GM12878 (cell line): ENCODE measurements at regions not wholly inside any gene's neighbourhood (a gene's known extent, or its start where the extent isn't known, plus 50 kb on each side); places are given as distances from the start of the nearest gene placed in this dataset.

Experiments used
- ASH2L ChIP-seq: fragments of 300-600, 200-600 bp; sonication (generic); IDR thresholded peaks from 2 replicates; pipeline ENCODE4 v1.6.1; 2017; ENCODE audit warnings: low read depth, mild to moderate bottlenecking, borderline replicate concordance
- CEBPB ChIP-seq, 2 experiments: fragments of 150-350 bp in 1 of 2; IDR thresholded peaks; 2 replicates each; pipeline ENCODE4 v1.6.1; 2012 to 2014; ENCODE audit warnings: low read depth in 2 of 2, low read length in 2 of 2, borderline replicate concordance in 1 of 2, inconsistent platforms in 1 of 2
- CREM ChIP-seq: IDR thresholded peaks from 2 replicates; pipeline ENCODE4 v1.6.1; 2014; ENCODE audit warnings: antibody characterized with exemption, low read depth
- CTCF ChIP-seq, 3 experiments: IDR thresholded peaks in 2 of 3; conservative IDR thresholded peaks in 1 of 3; 2 replicates each; pipeline ENCODE4 v1.5.1; 2011; ENCODE audit warnings: low read depth in 3 of 3, low read length in 3 of 3, mild to moderate bottlenecking in 3 of 3, control low read depth in 2 of 3, moderate library complexity in 2 of 3, inconsistent platforms in 1 of 3, mixed read lengths in 1 of 3; ENCODE audit not compliant: control insufficient read depth in 2 of 3, insufficient read depth in 1 of 3; ENCODE audit errors: extremely low read depth in 1 of 3
- FOXM1 ChIP-seq: IDR thresholded peaks from 2 replicates; pipeline ENCODE4 v1.6.1; 2012; ENCODE audit warnings: low read depth, mild to moderate bottlenecking, inconsistent platforms, low read length, moderate library complexity
- HDAC2 ChIP-seq: fragments of 200-600 bp; sonication (generic); IDR thresholded peaks from 2 replicates; pipeline ENCODE4 v1.6.1; 2017
- IRF4 ChIP-seq: IDR thresholded peaks from 2 replicates; pipeline ENCODE4 v1.6.1; 2011; ENCODE audit warnings: low read depth, low read length
- MEF2B ChIP-seq: fragments of 450-650 bp; IDR thresholded peaks from 2 replicates; pipeline ENCODE4 v1.6.1; 2018; ENCODE audit warnings: mild to moderate bottlenecking, moderate library complexity; ENCODE audit not compliant: partially characterized antibody, poor library complexity, severe bottlenecking
- POLR2A ChIP-seq: IDR thresholded peaks from 2 replicates; pipeline ENCODE4 v1.6.1; 2011; ENCODE audit warnings: low read depth, mild to moderate bottlenecking, low read length
- RAD21 ChIP-seq: IDR thresholded peaks from 2 replicates; pipeline ENCODE4 v1.6.1; 2011; ENCODE audit warnings: mild to moderate bottlenecking, low read depth, low read length, moderate library complexity; ENCODE audit not compliant: insufficient read depth
- RCOR1 ChIP-seq: conservative IDR thresholded peaks from 2 replicates; pipeline ENCODE4 v1.6.1; 2012; ENCODE audit warnings: low read depth, low read length, improper control_type of control experiment
- TAF1 ChIP-seq: IDR thresholded peaks from 2 replicates; pipeline ENCODE4 v1.6.1; 2011; ENCODE audit warnings: mild to moderate bottlenecking, low read depth, low read length, borderline replicate concordance

- TF ChIP-seq RAD21 (no peak), POLR2A (no peak), TAF1 (no peak), CTCF (IDR thresholded peaks at IDR 0.05 in 2 of 3, conservative IDR thresholded peaks at IDR 0.05 in 1 of 3; ENCODE audit: control insufficient read depth in 2 of 3, extremely low read depth in 1 of 3, insufficient read depth in 1 of 3, low read depth in 3 of 3, low read length in 3 of 3) (no peak), FOXM1 (no peak), IRF4 (no peak), MEF2B (no peak), RCOR1 (no peak), ASH2L (no peak), CREM (no peak), CEBPB (IDR thresholded peaks at IDR 0.05; ENCODE audit: borderline replicate concordance in 1 of 2, low read depth in 2 of 2, low read length in 2 of 2) (no peak), HDAC2 (no peak)
Measured at GRCh38 chr3:79870313-79870620, 102.5 kb upstream of the ROBO1 start.
